ENCODE measurements at regions not wholly inside any gene's neighbourhood (a gene's known extent, or its start where the extent isn't known, plus 50 kb on each side); places are given as distances from the start of the nearest gene placed in this dataset.

- DNase-seq (ENCODE audit: low spot score): no peak
- no peak for ATAC-seq (ENCODE audit: low FRiP score)
- TF ChIP-seq CTCF (IDR thresholded peaks at IDR 0.05): no peak
These were observed 472.1 kb upstream of the MARCKS start for GRCh38 chr6:113385020-113385431.

DNA sequence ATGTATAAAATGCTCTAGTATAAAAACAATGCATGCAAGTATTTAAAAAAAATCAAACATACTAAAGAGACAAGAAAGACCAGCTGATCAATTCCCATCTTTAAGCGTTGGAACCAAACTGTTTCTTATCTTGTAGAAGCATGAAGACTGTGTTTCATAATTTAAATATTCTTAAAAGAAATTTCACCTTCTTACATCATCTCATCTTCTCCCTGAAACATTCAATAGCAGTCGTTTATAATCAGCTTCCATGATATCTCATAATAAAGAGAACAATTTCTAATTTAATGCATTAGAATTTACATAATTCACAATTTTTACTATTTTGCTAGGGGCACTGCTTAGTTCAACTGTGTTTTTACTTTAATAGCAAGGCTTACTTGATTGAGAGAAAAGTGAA, 468.1 kb upstream of the MARCKS start:
- no peak for TF ChIP-seq CTCF (IDR thresholded peaks at IDR 0.05)
- no peak for DNase-seq (ENCODE audit: low spot score)

GRCh38 chr6:113392551-113393055, 464.5 kb upstream of the MARCKS start:
- DNase-seq (ENCODE audit: low spot score) (no peak), ATAC-seq (ENCODE audit: low FRiP score) (no peak)
- no peak for TF ChIP-seq CTCF (IDR thresholded peaks at IDR 0.05)

More for the DNA sequence above, 468.1 kb upstream of the MARCKS start:
- no peak for ATAC-seq (ENCODE audit: low FRiP score)

- no peak for ATAC-seq (ENCODE audit: low FRiP score)
- no peak for TF ChIP-seq CTCF (IDR thresholded peaks at IDR 0.05)
- DNase-seq (ENCODE audit: low spot score): no peak
These were observed 462.9 kb upstream of the MARCKS start for GRCh38 chr6:113394216-113394615.

DNA sequence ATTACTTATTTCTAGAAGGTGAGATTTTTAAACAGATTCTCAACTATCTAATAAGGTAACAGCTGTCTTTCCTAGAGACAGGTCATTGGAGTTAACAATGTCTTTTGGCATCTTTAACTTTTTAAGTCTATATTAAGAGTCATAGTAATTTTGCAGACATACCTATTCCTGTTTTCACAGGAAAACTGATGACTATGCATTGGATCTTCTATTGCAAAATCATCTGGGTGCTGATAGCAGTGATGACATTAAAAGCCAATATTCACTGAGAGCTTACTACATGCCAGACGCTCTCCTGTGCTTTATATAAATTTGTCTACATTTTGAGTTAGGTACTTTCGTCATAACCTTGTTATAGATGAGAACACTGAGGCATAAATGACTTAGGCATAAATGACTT, 462.4 kb upstream of the MARCKS start:
- no peak for TF ChIP-seq CTCF (IDR thresholded peaks at IDR 0.05)
- DNase-seq (ENCODE audit: low spot score): no peak
- no peak for ATAC-seq (ENCODE audit: low FRiP score)

- no peak for TF ChIP-seq CTCF (IDR thresholded peaks at IDR 0.05)
- no peak for ATAC-seq (ENCODE audit: low FRiP score)
- DNase-seq (ENCODE audit: low spot score): no peak
These were observed 460.4 kb upstream of the MARCKS start for GRCh38 chr6:113396730-113397129.

DNA sequence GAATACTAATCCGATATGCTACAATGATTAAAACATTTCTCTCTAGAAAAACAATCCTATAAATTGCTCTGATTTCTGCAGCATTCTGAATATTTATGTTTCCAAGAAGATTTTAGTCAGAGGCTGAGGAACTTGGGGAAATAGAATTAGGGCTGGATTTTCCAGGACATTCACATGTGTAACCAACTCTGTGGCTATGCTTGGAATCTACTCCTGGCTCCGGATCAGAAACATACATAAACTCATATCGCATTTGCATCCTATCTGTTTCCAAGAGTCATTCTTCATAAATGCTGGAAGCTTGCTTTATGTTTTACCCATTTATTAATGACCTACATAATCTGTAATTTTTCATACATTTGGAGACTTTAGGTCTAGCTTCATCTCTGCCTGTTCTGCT, 459.9 kb upstream of the MARCKS start:
- DNase-seq (ENCODE audit: low spot score): no peak

More for the DNA sequence above, 459.9 kb upstream of the MARCKS start:
- TF ChIP-seq CTCF (IDR thresholded peaks at IDR 0.05): no peak
- no peak for ATAC-seq (ENCODE audit: low FRiP score)
